CD4-positive, alpha-beta T cell treated with Interleukin-4 for 1 hour (primary cell): ENCODE measurements at regions not wholly inside any gene's neighbourhood (a gene's known extent, or its start where the extent isn't known, plus 50 kb on each side); places are given as distances from the start of the nearest gene placed in this dataset.

ENCODE experiments used
- DNase-seq, 2 donors: peaks; one replicate each; pipeline ENCODE4 v3.0.0-alpha.2; 2020 to 2022

DNA sequence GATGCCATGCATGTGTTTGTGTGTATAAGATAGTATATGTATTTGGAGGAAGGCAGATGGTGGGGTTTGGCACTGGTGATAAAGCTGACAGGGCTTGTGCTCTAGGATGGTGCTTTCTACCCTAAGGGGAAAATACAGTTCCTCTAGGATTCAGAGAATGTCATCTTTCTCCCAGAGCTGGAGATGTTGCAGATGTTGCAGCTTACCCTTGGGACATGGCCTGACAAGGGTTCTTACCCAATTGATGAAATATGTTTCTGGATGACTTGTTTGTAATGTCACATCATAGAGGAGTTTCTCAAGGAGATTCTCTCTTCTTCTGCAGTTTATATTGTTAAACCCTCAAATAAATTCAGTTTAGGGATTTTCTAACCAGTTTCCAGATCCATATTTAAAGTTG lies 52.5 kb upstream of the PITX2 start:
- no peak for DNase-seq

DNA sequence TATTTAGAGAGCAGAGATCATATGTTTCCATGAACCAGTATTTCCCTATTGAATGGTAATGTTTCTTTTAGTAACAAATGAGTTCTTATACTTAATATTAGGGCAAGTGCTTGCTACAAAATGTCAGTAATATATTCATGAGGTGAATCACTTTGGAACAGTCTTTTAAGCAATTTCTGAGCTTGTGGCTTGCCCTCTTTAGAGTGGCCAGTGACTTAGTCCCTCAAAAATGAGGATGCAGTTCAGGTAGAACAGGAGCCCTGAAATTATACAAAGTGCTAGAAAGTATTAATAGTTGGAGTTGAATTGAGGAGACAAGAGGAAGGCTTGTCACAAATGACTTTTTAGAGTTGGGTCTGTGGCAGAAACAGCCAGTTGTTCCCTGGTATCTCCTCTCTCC lies 53.4 kb upstream of the PITX2 start:
- DNase-seq = no peak

DNA sequence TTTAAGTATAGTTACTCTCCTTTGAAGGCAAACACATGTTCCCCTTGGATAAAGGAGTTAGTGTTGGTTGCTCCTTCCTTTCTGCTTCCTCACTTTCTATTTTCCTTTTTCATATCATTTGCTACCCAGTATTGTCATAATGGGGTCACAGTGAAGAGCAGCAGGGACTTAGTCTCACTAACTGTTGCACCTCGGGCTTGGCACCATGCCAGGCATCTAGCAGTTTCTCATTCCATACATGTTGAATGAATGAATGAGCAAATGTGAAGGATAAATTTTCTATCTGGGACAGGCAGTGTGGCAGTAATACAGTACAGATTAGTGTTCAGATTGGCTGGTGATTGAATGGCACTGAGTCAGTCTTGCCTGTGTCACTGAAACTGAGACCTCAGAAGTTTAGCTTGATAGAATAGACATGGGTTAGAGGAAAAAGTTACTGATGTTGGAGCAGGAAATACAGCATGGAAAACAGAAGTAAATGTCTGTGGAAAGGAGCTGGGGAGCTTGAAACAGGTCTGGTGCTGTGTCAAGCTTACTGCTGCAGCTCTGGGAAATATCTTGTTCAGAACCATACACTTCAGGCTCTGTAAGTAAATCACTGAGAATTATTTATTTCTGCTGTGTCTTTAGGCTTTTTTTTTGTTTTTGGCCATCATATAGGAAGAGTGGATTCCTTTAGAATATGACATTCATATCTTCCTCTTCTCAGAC lies 55.8 kb upstream of the PITX2 start:
- DNase-seq = no peak

- no peak for DNase-seq
Observed at GRCh38 chr4:110680265-110680664, 57.4 kb upstream of the PITX2 start.

GRCh38 chr4:110681381-110681780 lies 58.5 kb upstream of the PITX2 start:
- DNase-seq = no peak

- DNase-seq = no peak
Observed at GRCh38 chr4:110682311-110682710, 59.4 kb upstream of the PITX2 start.

DNA sequence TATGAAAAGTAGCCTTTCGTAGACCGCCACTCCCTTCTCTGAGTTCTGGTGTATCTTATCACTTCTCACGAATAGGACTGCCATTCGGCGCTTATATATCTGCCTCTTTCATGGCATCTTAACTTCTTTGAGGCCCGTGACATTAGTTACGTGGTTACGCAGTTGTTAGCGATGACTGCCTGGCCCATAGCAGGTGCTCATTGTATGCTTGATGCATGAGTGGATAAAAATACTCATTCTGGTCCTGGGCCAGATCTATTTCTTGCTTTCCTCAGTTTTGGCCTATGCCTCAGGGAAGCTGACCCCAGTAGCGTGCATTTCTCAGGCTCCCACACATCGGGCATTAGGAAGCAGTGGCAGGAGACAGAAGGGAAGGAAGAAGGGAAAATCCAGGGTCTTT lies 60.7 kb upstream of the PITX2 start:
- DNase-seq = no peak

- DNase-seq = no peak
Observed at GRCh38 chr4:110702326-110702725, 79.4 kb upstream of the PITX2 start.

- DNase-seq = no peak
Observed at GRCh38 chr4:110704748-110705439, 82.0 kb upstream of the PITX2 start.

DNA sequence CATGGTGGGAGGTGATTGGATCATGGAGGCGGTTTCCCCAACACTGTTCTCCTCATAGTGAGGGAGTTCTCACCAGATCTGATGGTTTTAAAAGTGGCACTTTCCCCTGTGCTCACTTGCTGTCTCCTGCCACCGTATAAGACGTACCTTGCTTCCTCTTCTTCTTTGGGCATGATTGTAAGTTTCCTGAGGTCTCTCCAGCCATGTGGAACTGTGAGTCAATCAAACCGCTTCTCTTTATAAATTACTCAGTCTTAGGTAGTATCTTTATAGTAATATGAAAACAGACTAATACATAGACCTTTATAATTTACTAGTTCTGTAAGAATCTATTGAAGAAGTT lies 82.5 kb upstream of the PITX2 start:
- no peak for DNase-seq

DNA sequence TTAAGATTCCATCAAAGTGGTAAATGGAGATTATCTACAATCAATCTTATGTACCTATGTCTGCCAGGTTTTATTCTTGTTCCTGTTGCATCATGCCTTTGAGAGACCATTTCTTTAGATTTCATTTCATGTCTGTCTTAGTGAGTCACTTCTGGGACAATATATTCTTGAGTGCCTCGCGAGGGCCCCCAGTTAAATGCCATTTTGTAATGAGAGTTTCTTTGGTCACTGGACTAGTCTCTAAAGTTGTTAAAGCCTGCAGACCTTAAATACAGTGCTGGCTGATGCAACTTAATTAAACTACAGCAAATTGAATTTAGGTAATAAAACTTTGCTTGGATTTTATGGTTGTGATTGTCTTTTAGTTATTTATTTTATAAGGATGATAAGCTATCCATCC lies 87.2 kb upstream of the PITX2 start:
- no peak for DNase-seq

GRCh38 chr4:110712486-110712885 lies 89.6 kb upstream of the PITX2 start:
- DNase-seq = no peak

DNA sequence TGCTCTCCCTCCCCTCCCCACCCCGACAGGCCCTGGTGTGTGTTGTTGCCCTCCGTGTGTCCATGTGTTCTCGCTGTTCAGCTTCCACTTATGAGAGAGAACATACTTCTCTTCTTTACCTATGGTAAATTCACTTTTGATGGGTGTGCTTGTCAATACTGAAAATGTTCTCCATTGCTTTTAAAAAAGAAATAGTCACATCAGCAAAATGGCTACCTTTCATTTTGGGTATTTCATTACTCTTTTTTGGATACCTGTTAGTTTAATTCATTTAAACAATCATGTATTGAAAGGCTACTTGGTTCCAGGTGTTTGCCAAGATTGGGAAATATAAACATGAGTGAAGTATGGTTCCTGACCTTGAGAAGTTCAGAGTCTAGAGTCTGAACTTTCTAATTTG lies 107.4 kb upstream of the PITX2 start:
- no peak for DNase-seq

- no peak for DNase-seq
Observed at GRCh38 chr4:110733901-110734300, 111.0 kb upstream of the PITX2 start.

- no peak for DNase-seq
Observed at GRCh38 chr4:110735686-110736085, 112.8 kb upstream of the PITX2 start.

GRCh38 chr4:110737931-110738330 lies 115.1 kb upstream of the PITX2 start:
- DNase-seq = no peak

- DNase-seq = no peak
Observed at GRCh38 chr4:110742143-110742542, 119.3 kb upstream of the PITX2 start.

DNA sequence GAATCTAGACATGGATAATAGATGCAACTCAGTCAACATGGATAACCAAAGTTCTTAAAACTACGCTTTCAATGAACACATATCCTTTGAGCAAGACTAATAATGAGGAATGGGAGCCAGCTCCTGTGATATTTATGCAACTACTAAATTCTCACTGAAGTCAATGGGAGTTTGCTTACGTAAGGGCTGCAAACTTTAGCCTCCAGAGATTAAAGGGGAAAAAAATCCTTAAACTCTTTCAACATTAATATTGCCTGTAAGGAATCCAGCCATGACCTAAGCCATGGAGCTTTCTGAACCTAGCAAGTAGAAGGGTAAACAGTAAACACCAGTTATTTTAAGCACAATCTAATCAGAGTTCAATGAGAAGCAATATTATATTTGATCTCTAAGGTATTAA lies 125.2 kb upstream of the PITX2 start:
- DNase-seq = no peak

GRCh38 chr4:110751183-110751582 lies 128.3 kb upstream of the PITX2 start:
- DNase-seq = no peak

GRCh38 chr4:110751986-110752385 lies 129.1 kb upstream of the PITX2 start:
- DNase-seq = no peak

- no peak for DNase-seq
Observed at GRCh38 chr4:110753466-110753865, 130.6 kb upstream of the PITX2 start.

DNA sequence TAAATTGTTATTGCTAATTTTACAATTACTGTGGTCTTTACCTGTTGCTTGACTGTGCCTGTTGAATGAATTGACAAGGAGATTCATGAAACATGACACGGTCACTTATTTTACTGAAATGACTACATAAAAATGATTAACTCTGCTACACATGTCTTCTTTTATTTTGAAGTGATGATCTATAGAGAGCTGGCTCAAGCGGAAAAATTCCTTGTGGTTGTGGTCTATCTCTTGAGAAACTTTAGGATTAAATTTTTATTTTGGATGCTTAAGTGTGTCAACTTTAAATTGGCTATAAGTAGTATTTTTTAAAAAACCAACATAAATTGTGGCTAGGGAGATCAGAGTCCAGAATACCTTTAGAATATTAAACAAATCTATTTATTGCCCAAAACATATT lies 131.8 kb upstream of the PITX2 start:
- no peak for DNase-seq

GRCh38 chr4:110769578-110769977 lies 146.7 kb upstream of the PITX2 start:
- no peak for DNase-seq

DNA sequence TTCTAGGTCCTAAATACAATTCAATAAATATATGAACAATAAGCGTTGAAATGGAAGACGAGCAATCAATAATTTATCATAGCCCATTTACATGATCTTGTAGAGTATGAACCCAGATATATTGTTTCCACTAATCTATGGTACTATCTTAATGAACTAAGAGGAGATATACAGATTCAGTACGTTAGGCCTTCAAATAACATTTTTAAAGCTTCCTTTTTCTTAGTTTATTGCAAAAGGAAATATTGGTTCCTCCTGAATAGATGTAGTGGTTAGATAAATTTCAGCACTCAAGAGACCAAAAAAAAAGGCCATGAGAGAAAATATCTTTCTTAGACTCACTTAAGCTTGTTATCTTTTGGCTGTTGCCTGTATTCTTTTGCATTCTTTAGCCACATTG lies 147.5 kb upstream of the PITX2 start:
- no peak for DNase-seq

- DNase-seq = no peak
Observed at GRCh38 chr4:110778521-110778920, 155.6 kb upstream of the PITX2 start.
